Left forelimb (tissue), 1 donor: ENCODE measurements at regions not wholly inside any gene's neighbourhood (a gene's known extent, or its start where the extent isn't known, plus 50 kb on each side); places are given as distances from the start of the nearest gene placed in this dataset.
A peak's percentile ranks its signal among the peaks of the same experiment; 100 is the strongest.
"Not testable (repeated sequence)": the region's sequence is repeated elsewhere in the genome, so short reads cannot be mapped to it uniquely, and the experiment has no call there.

Experiments
- DNase-seq: peaks from one replicate; pipeline ENCODE4 v3.0.0-alpha.2; 2018; ENCODE audit warnings: low spot score

DNA sequence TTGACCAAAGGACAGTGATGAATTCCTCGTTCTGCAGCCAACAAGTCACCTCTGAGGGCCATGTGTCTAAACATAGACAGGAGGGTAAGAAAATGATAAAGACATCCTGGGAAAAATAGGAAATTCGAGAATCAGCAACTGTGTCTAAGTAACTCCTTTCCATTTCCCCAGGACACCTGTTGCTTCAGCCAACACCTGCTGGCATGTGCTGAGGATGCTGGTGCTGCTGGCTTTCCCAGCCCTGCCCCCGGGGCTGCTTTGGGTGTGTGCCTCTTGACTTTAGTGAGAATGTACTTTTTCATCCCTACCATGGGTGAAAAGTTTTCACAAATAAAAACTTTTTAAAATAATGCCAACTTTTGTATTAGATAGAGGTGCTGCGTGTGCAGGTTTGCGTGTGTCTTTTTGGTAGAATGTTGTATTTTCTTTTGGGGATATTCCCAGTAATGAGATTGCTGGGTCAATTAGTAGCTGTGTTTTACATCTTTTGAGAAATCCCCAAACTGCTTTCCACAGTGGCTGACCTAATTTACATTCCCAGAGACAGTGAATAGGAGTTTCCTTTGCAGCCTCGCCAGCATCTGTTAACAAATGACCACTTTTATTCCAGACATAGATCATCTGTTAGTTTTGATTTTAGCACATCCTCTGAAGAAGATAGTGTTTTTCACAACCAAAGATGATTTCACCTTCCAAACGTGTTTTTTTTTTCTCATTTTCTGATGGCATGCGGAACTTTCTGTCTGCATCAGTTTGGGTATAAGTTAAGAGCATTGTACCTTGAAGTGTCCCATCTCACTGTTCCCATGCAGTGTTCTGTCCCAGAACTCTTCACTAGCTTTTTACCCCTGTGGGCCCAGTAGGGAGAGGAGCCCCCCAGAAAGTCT is 104.2 kb upstream of the ACBD5 start:
- no peak for DNase-seq

DNA sequence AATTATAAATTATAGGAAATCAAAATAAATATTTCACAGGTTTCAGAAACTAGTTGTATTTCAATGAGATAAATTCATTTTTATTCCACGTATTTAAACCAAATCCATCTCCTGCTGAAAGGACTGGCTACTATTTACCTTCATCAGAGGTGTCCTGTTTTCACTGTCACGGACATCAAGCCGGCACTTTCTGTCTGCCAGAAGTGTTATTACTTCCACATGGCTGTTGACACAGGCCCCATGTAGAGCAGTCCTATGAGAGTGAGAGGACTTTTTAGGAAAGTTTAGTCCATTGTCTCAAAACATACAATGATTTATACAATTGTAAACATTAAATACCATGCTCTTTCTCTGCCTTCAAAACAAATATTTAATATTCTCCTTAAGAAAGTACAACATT is 100.4 kb upstream of the ACBD5 start:
- no peak for DNase-seq

DNA sequence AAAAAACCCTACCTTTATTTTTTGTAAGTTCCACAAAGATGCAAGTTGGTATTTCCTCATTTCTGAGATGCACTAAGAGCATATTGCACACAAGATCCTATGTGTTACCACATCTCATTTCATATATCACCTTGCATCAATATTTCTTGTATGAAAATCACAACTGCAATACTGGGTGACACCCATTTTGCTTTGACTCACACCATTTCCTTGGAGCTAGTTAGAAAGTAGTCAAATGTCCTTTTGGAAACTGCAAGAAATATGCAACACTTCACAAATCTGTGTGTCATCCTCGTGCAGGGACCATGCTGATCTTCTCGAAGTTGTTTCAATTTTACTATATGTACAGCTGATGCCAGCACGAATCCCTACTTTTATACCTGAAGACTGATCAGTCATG is 94.6 kb upstream of the ACBD5 start:
- DNase-seq, result not testable (repeated sequence)

DNA sequence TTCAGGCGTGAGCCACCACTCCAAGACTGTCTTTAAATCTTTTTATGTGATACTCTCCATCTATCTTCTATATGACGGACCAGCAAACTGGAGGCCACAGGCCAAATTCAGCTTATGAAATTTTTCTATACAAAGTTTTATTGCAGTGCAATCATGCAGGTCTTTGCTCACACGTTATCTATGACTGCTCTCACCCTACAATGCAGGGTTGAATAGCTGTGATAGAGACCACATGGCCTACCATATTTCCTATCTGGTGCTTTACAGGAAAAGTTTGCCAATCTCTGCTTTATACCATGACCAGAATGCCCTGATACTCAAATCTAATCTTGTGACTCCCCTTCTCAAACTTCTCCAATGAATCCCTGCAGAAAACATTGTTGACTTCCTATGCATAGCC is 89.5 kb upstream of the ACBD5 start:
- no peak for DNase-seq

DNA sequence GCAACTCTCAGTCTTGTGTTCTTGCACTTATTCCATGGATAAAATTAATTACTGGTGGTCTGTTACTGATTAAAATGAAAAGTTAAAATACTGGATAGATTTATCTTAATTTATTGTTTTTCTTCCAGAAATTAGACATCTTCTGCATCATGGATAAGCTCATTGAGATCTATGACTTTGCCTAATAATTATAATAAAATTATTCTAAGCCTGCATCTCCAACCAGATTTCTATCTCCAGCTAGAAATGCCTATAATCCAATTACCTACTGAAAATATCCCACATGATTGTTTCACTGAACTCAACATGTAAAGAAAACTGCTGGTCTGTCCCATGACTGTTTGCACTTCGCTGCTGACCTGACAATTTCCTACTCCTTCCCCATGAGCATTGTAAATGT is 88.3 kb upstream of the ACBD5 start:
- DNase-seq, result no peak

DNA sequence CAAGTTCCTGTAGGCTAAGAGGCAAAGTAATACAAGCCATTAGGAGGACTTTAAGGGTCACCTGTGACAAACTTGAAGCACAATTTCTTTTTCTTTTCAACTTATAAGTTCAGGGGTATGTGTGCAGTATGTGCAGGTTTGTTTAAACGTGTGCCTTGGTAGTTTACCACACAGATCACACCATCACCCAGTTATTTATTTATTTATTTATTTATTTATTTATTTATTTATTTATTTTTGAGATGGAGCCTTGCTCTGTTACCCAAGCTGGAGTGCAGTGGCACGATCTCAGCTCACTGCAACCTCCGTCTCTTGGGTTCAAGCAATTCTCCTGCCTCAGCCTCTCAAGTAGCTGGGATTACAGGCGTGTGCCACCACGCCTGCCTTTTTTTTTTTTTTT is 86.2 kb upstream of the ACBD5 start:
- not testable (repeated sequence) for DNase-seq

DNA sequence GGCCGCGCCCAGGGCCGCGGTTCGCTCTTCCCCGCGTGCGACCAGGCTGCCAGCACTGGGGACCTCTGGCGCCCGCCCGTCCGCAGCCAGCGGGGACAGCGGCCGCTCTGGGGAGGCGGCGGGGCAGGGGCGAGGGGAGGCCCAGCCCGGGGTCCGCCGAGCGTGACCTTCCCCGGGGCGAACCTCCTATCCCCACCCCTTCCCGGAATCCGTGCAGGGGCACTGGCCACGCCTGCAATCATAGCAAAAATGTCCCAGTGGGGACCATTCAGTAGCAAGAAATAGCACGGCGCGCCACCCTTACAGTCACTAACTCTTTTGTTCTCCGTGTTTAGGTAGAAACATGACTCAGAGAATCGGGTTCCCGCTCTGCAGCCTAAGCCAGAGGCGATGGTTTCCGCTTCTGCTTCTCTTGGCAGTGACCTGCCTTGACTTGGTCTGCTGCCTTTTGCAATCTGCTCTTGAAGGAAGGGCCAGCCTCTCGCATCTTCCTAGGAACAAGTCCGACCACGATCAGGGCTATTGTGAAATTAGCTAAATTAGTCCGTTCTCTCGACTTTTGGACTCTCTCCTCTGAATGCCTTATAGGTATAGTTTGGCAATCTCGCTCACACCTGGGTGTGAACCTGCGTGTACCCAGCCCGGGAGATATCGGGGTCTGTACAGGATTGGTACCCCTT is 79.3 kb upstream of the ACBD5 start:
- peak; percentile 73 for DNase-seq

DNA sequence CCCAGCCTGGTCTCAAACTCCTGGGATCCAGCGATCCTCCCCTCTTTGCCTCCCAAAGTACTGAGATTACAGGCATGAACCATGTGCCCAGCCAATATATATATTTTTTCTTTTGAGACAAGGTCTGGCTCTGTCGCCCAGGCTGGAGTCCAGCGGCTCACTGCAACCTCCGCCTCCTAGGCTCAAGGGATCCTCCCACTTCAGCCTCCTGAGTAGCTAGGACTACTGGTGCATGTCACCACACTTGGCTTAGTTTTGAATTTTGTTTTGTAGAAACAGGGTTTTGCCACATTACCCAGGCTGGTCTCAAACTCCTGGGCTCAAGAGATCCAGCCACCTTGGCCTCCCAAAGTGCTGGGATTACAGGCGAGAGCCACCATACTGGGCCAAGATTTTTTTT is 78.5 kb upstream of the ACBD5 start:
- not testable (repeated sequence) for DNase-seq

DNA sequence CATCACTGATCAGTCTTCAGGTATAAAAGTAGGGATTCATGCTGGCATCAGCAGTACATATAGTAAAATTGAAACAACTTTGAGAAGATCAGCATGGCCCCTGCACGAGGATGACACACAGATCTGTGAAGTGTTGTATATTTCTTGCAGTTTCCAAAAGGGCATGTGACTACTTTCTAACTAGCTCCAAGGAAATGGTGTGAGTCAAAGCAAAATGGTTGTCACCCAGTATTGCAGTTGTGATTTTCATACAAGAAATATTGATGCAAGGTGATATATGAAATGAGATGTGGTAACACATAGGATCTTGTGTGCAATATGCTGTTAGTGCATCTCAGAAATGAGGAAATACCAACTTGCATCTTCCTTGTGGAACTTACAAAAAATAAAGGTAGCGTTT is 74.5 kb upstream of the ACBD5 start:
- DNase-seq, result not testable (repeated sequence)

DNA sequence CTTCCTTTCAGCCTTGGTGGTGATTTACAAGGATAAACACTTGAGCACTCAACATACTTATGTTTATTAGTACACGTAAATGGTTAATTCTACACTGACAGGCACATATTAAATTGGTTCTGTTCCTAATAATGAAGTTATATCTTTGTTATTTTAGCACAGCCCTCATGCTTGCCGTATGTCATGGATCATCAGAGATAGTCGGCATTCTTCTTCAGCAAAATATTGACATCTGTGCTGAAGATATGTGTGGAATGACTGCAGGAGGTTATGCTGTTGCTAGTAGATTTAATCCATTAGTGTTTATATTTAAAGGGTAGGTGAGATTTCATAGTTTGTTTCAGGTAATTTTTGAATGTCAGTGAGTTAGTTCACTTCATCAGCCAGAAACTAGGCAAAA is 73.0 kb upstream of the ACBD5 start:
- DNase-seq, result not testable (repeated sequence)

DNA sequence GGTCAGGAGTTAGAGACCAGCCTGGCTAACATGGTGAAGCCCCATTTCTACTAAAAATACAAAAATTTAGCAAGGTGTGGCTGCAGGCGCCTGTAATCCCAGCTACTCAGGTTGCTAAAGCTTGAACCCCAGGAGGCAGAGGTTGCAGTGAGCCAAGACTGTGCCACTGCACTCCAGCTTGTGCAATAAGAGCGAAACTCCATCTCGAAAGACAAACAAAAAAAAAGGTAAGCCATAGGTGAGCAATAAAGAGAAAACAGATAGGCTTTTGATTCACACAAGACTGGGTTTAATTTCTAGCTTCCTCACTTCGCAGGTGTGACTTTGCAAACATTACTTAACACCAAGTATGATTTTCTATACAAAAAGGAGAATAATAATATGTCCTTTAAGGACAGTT is 72.3 kb upstream of the ACBD5 start:
- DNase-seq, result no peak

DNA sequence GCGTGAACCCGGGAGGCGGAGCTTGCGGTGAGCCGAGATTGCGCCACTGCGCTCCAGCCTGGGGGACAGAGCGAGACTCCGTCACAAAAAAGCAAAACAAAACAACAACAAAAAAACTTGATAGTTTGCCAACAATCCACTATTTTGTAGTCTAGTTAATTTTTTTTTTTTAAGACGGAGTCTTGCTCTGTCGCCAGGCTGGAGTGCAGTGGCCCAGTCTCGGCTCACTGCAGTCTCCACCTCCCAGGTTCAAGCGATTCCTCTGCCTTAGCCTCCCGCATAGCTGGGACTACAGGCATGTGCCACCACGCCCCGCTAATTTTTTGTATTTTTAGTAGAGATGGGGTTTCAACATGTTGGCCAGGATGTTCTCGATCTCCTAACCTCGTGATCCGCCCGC is 71.2 kb upstream of the ACBD5 start:
- not testable (repeated sequence) for DNase-seq

DNA sequence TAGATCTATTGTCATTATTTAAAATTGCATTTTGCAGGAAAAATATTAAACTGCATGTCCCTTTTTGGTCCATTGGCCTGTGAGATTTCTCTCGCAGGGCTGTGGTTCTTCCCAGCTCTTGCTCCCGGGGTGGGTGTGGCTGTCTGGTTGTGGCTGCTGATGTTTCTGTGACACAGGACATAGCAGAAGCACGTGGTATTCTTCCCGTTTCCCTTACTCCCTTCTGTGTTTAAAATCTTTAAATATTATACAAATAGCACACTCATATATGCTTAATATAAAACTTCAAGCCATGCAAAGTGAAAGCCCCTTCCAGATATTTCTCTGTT is 57.9 kb upstream of the ACBD5 start:
- DNase-seq, result not testable (repeated sequence)

DNA sequence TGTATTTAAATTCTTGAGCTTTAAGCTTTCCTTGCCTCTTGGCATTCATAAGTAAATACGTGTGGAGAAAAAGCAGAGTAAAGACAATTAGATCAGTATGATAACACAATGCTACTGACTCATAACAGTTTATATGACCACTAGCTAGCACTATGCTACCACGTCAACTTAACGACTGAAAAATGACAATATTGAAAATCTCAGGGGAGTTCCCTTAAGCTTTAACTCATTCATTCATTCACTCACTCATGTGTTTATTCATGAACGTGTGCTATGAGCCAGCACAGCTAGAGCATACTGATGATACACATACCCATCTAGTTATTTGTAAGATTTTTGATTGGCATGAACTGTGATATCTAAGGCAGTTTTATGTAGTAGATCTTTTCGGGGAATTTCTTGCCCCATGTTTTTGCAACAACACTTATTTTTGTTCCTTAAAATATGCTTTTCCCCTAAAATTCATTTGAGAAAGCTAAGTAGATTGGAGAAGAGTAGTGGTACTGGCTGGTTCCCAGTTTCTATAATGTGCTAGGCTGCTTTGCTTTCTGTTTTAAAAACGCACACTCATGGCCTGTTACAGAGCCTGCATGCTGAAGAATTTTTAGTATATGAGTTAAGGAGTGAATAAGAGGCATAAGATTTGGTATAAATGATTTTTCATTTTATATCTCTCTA is 57.4 kb upstream of the ACBD5 start:
- no peak for DNase-seq

DNA sequence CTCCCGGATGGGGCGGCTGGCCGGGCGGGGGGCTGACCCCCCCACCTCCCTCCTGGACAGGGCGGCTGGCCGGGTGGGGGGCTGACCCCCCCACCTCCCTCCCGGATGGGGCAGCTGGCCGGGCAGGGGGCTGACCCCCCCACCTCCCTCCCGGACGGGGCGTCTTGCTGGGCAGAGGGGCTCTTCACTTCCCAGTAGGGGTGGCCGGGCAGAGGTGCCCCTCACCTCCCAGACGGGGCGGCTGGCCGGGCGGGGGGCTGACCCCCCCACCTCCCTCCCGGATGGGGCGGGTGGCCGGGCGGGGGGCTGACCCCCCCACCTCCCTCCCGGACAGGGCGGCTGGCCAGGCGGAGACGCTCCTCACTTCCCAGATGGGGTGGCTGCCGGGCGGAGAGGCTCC is 55.7 kb upstream of the ACBD5 start:
- not testable (repeated sequence) for DNase-seq

DNA sequence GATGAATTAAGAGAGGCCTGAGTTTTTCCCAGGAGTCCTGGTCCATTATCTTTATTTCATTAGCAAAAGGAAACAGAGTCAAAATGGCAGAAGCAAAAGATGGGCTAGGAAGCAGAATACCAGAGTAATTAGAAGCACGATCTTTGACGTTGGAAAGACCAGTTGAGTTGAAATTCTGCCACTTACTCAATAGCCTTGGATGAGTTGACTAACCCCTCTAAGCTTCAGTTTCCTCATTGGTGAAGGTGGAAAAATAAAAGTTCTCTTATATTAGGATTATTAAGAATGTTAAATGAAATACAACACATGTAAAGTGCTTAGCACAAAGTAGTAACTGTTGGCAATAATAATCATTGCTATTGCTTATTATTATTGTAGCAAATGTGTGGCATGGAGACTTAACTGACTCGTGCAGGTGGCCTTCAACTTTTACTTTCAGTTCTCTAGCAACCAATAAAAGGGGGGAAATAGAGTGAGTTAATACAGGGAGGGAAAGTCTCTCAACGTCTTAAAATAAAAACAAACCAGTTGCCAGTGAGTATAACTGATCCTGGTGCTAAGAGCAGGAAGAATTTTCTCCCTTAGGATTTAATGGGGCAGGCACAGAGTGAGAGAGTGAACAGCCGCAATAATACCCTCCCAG is 50.8 kb upstream of the ACBD5 start:
- DNase-seq, result not testable (repeated sequence)
